PC-9 (cell line): ENCODE measurements at regions not wholly inside any gene's neighbourhood (a gene's known extent, or its start where the extent isn't known, plus 50 kb on each side); places are given as distances from the start of the nearest gene placed in this dataset.

Experiments
- BruUV-seq: library from RNA; stranded (reverse); fragments of 400-500 nt; replicated peaks from 2 replicates; lab custom pipeline; 2021; lab: Mats Ljungman, UMichigan
- CTCF ChIA-PET: fragments of 300-600 bp; sonication (Branson Sonifier 250); formaldehyde crosslinking; loops from one replicate; lab custom pipeline; 2022; ENCODE audit warnings: antibody characterized with exemption; lab: Charles Lee
- POLR2A ChIA-PET: fragments of 300-600 bp; sonication (Branson Sonifier 250); formaldehyde crosslinking; loops from one replicate; lab custom pipeline; 2022; ENCODE audit warnings: antibody characterized with exemption; ENCODE audit not compliant: unreplicated experiment; lab: Charles Lee
- DNase-seq, 2 experiments: peaks; one replicate each; pipeline versions ENCODE4 v3.0.0 to v3.0.0-alpha.2; 2015 to 2022; ENCODE audit warnings: mixed read lengths in 1 of 2
- H2AFZ ChIP-seq: fragments of 200-600 bp; sonication (generic); 2 replicates; pipeline ENCODE4 v1.8.1; 2017; ENCODE audit warnings: antibody characterized with exemption
- H3F3A ChIP-seq: fragments of 200-600 bp; sonication (generic); 2 replicates; pipeline ENCODE4 v1.8.1; 2017; ENCODE audit warnings: antibody characterized with exemption, mild to moderate bottlenecking, low read depth; ENCODE audit not compliant: insufficient read depth
- H3K27ac ChIP-seq: fragments of 200-600 bp; sonication (generic); 2 replicates; pipeline ENCODE4 v1.6.1; 2016; ENCODE audit warnings: mixed run types
- H3K27me3 ChIP-seq: fragments of 200-600 bp; sonication (generic); 2 replicates; pipeline ENCODE4 v1.6.1; 2016; ENCODE audit warnings: low read depth, mixed run types; ENCODE audit not compliant: insufficient read depth
- H3K36me3 ChIP-seq: fragments of 200-600 bp; sonication (generic); 2 replicates; pipeline ENCODE4 v1.6.1; 2016; ENCODE audit warnings: low read depth, mixed run types
- H3K4me1 ChIP-seq: fragments of 200-600 bp; sonication (generic); replicated peaks from 2 replicates; pipeline ENCODE4 v1.6.1; 2016; ENCODE audit warnings: mixed run types; ENCODE audit not compliant: insufficient read depth
- H3K4me2 ChIP-seq: fragments of 200-600 bp; sonication (generic); 2 replicates; pipeline ENCODE4 v1.6.1; 2017; ENCODE audit warnings: mixed run types
- H3K4me3 ChIP-seq: fragments of 200-600 bp; sonication (generic); 2 replicates; pipeline ENCODE4 v1.6.1; 2016; ENCODE audit warnings: mixed run types
- H3K79me2 ChIP-seq: fragments of 200-600 bp; sonication (generic); 2 replicates; pipeline ENCODE4 v1.6.1; 2017; ENCODE audit warnings: low read depth, mixed run types
- H3K9me2 ChIP-seq: fragments of 200-600 bp; sonication (generic); 2 replicates; pipeline ENCODE4 v1.8.1; 2017; ENCODE audit warnings: mild to moderate bottlenecking; ENCODE audit not compliant: insufficient read depth
- H3K9me3 ChIP-seq: fragments of 200-600 bp; sonication (generic); 2 replicates; pipeline ENCODE4 v1.8.1; 2016; ENCODE audit warnings: low read depth; ENCODE audit not compliant: insufficient read depth
- H4K20me1 ChIP-seq: fragments of 200-600 bp; sonication (generic); 2 replicates; pipeline ENCODE4 v1.8.1; 2017; ENCODE audit not compliant: insufficient read depth
- EZH2 ChIP-seq: fragments of 200-600 bp; sonication (generic); IDR thresholded peaks from 2 replicates; pipeline ENCODE4 v1.8.0; 2017; ENCODE audit warnings: antibody characterized with exemption, low read depth
- intact Hi-C: fragments of 100-400 bp; cut with micrococcal nuclease; formaldehyde crosslinking; loops from one replicate; pipeline ENCODE4 v1.10.0; 2022; ENCODE audit not compliant: unreplicated experiment
- TF ChIP-seq, protein P1 (sequence below): fragments of 200-600 bp; sonication (generic); conservative IDR thresholded peaks from 2 replicates; pipeline ENCODE4 v1.6.1; 2017; ENCODE audit warnings: mixed run types, antibody characterized with exemption, mild to moderate bottlenecking, moderate library complexity

DNA sequence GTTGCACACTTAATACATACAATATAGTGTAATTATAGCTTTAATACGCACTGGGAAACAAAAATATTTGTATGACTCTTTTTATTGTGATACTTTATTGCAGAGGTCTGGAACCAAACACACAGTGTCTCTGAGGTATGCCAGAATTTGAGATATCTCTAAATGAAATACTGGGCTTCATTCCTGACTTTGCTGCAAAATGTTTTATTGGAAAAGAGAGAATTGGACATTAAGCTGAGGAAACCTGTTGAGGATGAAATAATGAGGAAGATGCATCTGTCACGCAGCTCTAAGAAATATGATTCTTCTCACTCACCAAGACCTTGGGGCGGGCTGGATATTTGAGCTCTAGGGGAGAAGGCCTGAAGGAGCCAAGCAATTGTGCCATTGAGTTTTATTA, 242.1 kb downstream of the CPE start:
- POLR2A ChIA-PET: no interaction called here
- DNase-seq: no peak
- no TSS peak for BruUV-seq
- Histone ChIP-seq H3K27me3 (no peaks in the 10 kb centered on the region), H3K4me1 (no peaks in the 10 kb centered on the region), H3K4me2 (no peak overlapping the region), H3K36me3 (no peaks in the 10 kb centered on the region), H3K79me2 (no peaks in the 10 kb centered on the region), H3K27ac (no peak overlapping the region), H3K9me2 (no peaks in the 10 kb centered on the region), H4K20me1 (no peaks in the 10 kb centered on the region), H2AFZ (no peak overlapping the region), H3F3A (no peaks in the 10 kb centered on the region), H3K9me3 (no peaks in the 10 kb centered on the region), H3K4me3 (no peak overlapping the region)
- CTCF ChIA-PET: no interaction called here
- TF ChIP-seq, protein P1, sequence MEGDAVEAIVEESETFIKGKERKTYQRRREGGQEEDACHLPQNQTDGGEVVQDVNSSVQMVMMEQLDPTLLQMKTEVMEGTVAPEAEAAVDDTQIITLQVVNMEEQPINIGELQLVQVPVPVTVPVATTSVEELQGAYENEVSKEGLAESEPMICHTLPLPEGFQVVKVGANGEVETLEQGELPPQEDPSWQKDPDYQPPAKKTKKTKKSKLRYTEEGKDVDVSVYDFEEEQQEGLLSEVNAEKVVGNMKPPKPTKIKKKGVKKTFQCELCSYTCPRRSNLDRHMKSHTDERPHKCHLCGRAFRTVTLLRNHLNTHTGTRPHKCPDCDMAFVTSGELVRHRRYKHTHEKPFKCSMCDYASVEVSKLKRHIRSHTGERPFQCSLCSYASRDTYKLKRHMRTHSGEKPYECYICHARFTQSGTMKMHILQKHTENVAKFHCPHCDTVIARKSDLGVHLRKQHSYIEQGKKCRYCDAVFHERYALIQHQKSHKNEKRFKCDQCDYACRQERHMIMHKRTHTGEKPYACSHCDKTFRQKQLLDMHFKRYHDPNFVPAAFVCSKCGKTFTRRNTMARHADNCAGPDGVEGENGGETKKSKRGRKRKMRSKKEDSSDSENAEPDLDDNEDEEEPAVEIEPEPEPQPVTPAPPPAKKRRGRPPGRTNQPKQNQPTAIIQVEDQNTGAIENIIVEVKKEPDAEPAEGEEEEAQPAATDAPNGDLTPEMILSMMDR: no peak
- no peak for TF ChIP-seq EZH2
- intact Hi-C loops: no loop called here

DNA sequence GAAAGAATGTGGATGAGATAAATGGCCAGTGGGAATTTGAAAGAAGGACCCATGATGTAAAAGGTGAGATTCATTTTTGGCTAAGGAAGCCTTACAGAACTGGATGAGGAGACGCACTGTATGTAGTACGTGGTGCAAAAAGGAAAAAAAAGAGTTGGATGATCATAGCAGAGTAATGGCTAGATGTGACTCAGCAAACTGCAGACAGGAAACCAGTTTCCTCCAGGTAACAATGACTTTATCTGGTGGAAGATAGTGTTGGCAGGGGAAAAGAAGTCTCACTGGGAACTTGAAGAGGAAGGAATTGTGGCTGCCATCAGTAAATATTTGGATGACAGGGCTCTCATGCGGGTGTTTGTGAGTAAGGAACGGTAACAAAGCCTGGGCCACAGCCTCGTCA, 243.2 kb downstream of the CPE start:
- Histone ChIP-seq H3K36me3 (no peaks in the 10 kb centered on the region), H4K20me1 (no peaks in the 10 kb centered on the region), H3K79me2 (no peaks in the 10 kb centered on the region), H3K4me3 (no peak overlapping the region), H3K4me2 (no peak overlapping the region), H3K9me2 (no peaks in the 10 kb centered on the region), H3K4me1 (no peaks in the 10 kb centered on the region), H3K9me3 (no peaks in the 10 kb centered on the region), H3K27me3 (no peaks in the 10 kb centered on the region), H3F3A (no peaks in the 10 kb centered on the region), H2AFZ (no peak overlapping the region), H3K27ac (no peak overlapping the region)
- POLR2A ChIA-PET: no interaction called here
- no TSS peak for BruUV-seq
- intact Hi-C loops: no loop called here
- no peak for TF ChIP-seq EZH2
- TF ChIP-seq, protein P1: no peak
- no peak for DNase-seq
- CTCF ChIA-PET: no interaction called here

- Histone ChIP-seq H3K4me2 (no peak overlapping the region), H3F3A (no peaks in the 10 kb centered on the region), H3K36me3 (no peaks in the 10 kb centered on the region), H2AFZ (no peak overlapping the region), H3K4me1 (no peaks in the 10 kb centered on the region), H3K27me3 (no peaks in the 10 kb centered on the region), H3K4me3 (no peak overlapping the region), H3K9me2 (no peaks in the 10 kb centered on the region), H3K79me2 (no peaks in the 10 kb centered on the region), H4K20me1 (no peaks in the 10 kb centered on the region), H3K9me3 (no peaks in the 10 kb centered on the region), H3K27ac (no peak overlapping the region)
- no TSS peak for BruUV-seq
- ChIA-PET POLR2A (no interaction called here), CTCF (no interaction called here)
- TF ChIP-seq, protein P1: no peak
- no peak for TF ChIP-seq EZH2
- no peak for DNase-seq
- intact Hi-C loops: no loop called here
Observed at GRCh38 chr4:165625281-165625680, 246.5 kb downstream of the CPE start.
